ENCODE measurements at regions not wholly inside any gene's neighbourhood (a gene's known extent, or its start where the extent isn't known, plus 50 kb on each side); places are given as distances from the start of the nearest gene placed in this dataset.
A peak's percentile ranks its signal among the peaks of the same experiment; 100 is the strongest.

DNA sequence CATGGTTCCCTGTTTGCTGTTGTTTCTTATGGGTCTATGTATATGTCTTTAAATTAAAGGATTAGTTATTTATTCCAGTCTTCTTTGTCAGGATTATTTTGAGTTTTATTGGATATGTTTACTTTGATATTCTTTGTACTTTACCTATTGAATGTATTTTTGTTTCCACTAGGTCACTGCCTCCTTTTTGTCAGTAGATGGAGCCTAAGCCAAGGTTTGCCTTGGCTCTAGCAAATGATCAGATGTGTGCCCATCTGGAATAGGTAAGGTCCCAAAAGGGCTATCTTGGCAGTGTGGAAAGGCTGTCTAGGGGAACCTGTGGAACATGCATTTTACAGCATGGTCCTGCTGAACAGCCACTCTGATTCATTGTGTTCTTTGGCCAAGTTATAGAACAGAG is 337.3 kb upstream of the GHITM start:
- no peak for DNase-seq

DNA sequence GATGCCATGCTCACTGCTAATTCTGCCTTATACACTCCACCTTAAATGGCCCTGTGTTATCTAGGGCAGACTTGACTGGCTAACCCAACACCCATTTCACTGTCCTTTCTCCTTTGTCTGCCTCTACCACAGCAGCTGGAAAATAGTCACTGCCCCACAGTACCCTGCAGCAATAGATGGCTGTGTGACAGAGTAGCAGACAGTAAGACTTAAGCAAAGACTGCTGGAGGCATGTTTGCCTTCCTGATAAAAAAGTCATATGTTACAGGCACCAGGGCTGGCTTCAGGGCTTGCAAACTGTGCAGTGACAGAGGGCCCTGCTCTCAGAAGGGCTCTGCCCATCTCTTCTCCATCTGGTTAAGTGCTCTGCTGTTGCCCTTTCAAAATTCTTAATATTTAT is 332.6 kb upstream of the GHITM start:
- no peak for DNase-seq

DNA sequence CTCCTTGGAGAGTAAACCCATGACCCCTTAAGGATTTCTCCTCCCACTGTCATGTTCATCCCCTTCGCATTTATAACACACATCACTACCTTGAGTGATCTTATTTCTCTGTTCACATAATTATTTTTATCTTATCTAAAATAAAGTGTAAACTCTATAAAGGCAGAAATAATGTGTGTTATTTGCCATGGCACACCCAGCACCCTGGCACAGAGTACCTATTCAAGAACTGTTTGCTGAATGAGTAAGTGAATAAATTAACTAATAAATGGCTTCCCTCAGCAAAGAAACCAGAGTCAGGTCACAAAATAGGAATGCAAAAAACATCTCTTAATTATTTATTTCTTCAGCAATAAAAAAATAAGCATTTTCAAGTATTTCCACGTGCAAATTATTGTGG is 330.3 kb upstream of the GHITM start:
- no peak for DNase-seq

DNA sequence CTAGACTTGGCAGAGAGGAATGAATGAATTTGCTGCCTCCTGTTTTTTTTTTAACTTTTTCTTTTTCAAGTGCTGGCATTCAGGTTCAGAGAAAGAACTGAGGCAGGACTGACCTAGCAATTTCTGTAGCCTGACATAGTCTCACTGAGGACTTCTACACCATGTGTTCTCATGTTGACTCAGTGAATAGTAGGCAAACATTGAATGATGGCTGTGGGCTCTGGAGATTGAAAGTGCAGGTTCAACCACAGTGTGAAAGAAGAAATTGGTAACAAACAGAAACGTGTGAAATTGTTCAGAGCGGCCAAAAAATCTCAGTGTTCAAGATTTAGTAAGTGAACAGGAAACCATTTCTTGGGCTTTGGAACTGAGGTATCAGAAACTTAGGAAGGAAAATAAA is 322.4 kb upstream of the GHITM start:
- no peak for DNase-seq

DNA sequence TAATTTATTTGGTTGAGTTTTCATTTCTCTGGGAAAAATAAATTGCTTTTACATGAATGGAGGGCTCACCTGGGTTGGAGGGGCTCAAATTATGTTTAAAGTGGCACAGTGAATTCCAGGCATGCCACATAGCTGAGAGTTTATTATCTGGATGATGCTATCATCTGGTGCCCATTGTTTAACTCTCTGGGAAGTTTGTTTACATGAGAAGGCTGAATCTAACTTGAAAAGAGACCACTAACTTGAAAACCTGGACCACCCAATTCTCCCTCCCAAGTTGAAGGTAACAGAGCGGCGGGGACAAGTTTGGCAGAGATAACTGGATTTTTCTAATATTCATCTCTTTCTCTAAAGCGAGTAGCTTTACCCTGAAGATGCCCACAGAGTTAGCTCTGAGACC is 321.5 kb upstream of the GHITM start:
- DNase-seq: no peak

DNA sequence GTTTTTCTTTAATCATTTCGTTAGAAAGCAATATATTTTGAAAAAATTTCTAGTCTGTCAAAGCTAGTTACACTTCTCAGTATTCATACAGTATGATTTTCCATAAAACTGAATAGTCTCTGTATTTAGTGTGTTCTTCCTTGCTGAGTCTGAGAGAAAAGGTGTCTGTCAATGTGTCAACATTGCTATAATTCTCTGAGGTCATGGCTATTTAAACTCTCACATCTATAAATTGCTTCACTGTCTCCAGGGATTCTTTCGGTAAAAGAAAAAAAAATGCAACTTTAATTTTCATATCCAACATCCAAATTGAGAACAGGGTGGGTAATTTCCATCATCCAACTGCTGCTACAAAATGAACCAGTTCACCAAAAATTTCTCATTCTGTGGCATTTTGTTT is 319.7 kb upstream of the GHITM start:
- no peak for DNase-seq

DNA sequence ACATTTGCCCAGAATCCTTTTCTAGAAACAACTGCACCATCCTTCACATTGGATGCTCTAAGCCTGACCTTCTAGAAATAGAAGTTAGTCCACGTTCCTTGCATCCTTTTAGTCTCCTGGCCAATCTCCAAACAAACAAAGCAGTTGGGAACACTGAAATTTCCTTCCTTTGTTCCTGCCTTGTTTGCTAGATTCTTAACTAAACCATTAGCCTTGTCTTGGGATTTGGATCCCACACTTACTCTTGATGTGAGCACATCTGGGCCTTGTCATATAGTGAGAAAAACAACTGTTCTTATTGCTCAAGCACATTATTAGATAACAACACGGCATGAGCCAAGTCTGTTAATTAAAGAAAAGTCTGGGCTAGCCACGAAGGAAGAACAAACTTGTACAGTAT is 319.3 kb upstream of the GHITM start:
- DNase-seq: no peak

DNA sequence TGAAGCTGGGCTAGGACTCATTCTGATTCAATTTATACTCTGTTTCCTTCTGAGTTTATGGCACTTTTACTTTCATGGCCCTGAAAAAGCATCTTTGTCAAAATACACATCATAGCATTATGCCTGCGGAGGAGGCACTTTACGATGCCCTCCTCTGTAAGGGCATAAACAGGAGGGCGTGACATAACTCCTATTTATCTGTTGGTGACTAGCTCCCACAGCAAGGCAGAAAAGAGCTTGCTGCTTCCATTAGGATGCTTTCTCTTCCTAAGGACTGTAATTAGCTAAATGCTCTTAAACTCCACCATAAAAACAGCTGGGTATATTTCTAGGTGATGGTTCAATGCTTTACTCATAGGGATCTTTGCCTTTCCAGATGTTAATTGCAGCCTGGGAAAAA is 315.2 kb upstream of the GHITM start:
- DNase-seq: no peak

DNA sequence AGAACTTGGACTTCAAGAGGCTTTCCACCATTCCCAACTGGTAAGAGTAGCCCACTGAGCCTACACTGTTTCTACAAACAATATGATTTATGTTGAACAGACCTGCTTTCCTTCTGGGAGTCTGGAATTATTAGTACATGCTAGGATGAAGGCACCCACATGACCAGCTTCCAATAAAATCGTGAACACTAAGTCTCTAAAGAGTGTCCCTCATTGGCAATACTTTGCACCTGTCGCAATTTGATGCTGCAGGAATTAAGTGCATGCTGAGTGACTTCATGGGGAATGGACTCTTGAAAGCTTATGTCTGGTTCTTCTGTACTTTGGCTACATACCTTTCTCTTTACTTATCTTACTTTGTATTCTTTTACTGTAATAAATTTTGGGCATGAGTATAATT is 305.2 kb upstream of the GHITM start:
- DNase-seq: no peak

DNA sequence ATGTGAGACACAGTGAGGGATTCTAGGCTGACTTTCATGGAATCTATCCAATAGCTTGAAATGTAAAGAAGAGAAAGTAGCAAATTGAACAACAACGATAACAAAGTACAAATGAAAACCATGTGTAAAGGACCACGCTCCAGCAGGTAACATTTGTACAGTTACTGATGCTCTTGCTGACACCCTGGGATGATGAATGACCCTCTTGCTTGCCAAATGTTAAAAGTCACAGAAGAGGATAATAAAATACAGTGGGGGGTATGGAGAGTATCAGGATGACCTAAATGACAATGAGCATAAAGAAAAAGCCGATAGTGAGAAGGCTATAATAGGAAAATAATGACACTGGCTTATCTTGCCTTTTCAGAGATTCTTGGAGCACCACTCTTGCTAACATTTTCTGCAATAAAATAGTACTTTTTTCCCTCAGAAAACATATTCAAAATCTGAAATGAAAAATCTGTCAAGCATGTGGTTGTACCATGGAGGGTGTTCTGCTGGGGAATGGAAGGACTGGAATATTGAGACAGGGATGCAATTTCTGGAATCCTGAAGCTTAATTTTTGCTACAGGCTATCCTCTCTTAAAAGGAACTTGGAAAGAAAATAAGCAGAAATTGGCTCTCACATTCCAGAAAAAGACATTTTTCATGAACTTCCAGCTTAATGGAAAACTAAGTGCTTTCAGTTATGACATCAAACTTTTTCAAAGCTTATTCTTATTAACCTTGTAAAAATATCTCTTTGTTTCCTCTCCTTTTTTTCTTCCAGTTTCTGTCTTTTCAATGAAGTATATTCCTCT is 303.2 kb upstream of the GHITM start:
- no peak for DNase-seq

DNA sequence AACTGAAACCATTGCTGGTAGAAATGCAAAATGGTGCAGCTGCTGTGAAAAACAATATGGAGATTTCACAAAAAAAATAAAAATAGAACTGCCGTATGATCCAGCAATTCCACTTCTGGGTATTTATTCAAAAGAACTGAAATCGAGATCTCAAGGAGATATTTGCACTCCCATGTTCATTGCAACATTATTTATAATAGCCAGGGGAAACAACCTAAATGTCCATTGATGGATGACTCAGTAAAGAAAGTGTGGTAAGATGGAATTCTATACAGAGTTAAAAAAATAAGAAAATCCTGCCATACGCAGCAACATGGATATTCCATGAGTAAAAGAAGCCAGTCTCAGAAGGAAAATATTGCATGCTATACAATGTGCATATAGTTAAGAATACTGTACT is 290.6 kb upstream of the GHITM start:
- no peak for DNase-seq

DNA sequence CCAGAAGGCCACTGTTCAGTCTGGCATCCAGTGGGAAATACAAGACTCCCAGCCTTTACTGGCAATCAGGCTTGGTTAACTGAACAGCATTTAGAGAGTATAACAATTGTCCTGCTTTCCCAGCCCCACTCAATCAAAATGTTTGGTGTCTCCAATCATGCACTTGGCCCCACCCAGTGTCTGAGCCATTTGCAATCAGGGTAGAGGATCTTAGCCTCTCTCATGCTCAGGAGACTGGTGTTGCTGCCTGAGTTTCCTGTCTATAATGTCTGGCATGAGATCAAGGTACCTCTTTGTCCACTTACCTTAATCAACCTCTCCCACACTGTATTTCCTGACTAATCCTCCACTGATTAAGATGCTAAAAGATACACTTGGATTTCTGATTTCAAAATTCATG is 290.2 kb upstream of the GHITM start:
- DNase-seq: no peak

DNA sequence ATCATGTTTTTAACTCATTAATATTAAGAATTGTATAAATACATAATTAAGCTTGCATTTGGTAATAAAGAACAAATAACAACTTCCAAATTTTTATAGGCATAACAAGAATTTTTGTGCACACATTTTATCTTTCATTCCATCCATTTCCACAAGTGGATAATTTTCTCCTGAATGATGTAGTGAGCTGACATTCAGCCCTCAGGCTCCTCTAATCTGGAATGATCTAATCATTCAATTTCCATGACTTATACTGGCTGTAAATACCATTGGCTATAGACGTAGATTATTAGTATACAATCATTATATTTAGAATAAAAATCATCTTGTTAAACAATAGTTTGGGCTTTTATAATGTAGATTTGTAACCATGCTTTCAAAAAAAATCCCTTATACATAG is 287.2 kb upstream of the GHITM start:
- no peak for DNase-seq

DNA sequence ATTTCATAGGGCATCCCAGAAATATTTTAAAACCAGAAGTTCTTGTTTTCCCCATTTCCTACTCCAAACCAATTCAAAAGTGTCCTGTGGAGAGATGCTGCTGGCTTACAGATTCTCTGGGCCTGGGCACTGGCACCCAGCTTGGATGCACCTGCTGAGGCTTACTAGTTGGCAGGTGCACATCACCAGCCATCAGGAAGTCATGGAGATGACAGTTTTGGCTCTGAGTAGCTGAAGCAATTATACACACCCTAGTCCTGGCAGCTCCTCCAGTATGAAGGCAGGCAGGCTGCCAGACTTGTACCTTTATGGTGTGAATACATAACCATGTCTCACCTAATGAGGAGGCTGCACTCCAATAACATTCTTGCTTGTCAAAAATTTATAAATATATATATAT is 276.6 kb upstream of the GHITM start:
- DNase-seq: no peak

DNA sequence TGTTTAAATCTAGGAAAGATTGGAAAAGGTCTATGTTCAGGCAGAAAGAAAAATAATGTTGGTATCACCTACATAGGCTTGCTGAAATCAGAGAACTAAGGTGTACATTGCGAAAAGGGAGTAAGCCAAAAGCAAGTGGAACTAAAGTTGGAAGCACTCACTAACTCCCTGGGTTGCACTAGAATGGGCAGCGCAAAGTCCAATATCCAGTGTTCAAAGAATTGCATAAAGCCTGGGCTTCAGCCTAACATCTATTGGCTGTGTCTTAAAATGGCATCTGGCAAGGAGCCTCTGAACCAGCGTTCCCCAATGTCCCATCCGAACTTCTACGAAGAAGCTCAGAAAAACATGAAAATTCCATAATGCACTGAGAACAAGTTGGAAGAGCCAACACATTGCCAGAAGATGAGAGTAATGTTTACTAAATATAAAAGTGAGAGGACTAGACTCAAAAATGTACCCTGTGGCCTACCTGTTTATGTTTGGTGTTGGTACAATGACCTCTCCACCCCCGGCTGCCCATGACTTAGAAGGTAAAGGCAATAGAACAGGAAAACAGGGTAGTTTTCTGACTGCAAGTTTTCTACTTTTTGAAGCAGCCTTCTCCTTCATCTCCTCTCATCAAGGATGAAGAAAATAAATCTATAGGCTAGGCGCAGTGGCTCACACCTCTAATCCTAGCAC is 275.9 kb upstream of the GHITM start:
- DNase-seq: no peak

DNA sequence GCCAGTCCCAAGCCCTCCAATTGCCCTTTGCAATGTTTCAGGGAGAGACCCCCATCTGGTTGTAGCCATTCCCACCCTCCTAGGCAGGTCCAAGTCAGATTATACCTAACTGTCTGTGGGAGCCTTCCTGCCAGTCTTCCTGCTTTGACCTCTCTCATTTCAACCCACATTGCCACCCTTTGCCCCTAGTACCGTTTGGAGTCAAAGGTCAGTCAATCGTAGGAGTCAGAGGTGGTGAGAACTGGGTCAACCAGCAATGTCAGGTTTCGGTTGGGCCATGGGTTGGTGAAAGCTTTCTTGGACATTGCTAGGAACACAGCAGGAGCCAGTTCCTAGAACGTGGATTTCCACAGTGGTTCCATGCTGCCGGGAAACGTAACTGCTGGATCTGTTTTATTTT is 269.4 kb upstream of the GHITM start:
- no peak for DNase-seq

DNA sequence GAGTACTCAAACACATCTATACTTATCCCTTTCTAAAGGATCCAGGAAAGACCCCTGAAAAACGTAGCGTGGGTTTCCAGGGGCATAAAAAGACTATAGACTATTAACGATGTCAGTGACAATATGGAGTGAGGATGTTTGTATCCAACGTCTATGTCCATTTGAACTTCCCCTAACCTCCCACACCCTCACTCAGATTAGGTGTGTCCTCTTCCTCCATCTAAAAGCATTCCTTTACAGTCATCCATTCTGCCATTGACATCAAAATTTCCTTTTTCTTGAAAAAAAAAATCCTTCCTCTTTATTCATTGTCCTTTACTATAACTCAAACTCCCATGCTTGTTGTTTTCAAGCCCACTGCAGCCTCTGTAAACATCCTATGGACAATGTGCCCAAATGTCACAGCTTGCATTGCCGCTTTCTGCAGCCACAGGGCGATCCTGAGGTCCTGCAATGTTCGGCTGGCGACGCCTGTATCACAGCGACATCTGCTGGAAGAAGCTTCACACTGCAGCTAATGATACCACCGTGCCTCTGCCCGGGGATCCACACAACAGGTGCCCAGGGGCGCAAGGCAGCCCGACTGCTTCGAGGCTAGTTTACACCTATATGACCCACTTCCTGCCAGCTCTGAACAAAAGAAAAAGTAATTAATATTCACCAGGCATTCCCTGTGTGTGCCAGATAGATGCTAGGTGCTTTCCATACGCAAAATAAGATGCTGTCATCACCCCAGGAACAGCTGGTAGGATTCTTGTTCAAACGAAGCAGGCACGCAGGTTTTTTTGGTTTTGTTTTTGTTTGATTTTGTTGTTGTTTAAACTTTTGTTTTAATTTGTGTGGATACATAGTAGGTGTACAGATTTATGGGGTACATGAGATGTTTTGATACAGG is 267.9 kb upstream of the GHITM start:
- DNase-seq: peak; percentile 55

DNA sequence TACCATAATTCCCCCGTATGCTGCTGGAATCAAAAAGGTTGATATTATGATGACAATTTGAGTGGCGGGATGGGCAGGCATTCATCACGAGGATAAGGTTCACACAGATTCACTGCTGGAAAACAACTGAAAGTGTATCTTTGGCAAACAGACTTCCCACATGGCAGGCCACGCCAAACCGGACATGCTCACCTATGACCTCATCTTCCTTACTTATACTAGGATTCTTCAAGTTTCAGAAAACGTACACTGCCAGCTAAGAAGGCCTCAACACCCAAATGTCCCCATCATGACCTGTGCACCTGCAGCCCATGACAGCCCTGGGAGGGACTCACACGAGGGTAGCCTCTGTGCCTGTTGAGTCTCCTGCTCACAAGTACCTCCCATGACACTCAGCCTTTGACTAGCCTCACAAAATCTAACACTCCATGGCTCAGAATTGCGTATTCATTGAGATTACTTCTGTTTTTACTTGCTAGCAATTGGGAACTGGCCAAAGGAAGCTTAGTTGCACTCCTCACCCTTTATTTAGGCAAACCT is 259.0 kb upstream of the GHITM start:
- no peak for DNase-seq

DNA sequence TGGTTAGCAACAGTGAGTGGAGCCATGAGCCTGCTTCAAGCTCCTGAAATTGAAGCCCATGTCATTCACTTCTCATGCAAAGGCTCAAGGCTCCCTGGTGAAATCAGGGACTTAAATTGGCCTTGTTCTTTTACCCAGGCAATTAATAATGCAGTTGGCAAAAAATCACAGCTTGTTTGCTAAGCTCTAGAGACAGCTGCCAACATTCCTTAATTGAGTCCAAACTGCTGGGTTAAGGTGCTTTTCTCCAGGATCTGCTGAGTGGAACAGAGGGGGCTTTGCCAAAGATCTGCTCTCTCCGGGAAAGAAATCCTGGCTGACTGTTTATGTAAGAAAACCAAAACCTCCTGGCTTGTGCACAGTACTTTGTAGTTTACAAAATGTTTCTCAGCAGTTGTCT is 257.6 kb upstream of the GHITM start:
- DNase-seq: no peak

DNA sequence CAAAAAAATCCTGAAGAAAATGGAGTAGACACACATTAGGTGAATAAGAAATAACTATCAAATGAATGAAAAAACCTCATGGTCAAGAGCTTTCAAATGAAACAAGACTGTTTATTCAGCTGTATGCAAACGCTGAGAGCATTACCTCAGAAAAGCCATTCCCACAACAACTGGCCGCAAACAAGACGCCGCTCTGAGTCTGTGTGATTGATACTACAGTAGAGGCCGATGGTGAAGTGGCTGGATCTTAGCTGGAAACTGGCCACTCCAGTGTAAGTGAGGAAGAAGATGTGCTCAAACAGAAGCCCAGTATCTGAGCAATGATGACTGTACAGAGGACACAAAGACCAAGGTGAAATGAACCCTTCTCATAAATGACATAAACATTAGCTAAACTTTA is 252.4 kb upstream of the GHITM start:
- no peak for DNase-seq

DNA sequence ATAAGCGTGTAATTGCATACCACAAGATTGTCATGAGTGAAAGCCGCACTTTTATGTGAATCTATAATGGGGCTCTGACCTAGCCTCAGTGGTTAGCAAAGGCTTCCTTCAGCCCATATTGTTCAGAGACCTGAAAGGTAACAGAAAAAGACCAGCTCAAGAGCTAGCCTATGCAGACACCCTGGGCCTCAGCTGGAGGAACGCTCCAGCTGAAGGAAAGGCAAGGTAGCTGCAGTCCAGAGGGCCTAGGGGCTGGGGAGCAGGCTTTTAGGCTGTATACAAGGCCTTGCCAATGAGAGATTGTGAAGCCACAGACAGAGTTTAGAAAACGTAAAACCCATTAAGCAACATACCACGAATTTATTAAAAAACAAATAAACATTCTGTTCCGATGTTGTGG is 246.6 kb upstream of the GHITM start:
- DNase-seq: no peak

DNA sequence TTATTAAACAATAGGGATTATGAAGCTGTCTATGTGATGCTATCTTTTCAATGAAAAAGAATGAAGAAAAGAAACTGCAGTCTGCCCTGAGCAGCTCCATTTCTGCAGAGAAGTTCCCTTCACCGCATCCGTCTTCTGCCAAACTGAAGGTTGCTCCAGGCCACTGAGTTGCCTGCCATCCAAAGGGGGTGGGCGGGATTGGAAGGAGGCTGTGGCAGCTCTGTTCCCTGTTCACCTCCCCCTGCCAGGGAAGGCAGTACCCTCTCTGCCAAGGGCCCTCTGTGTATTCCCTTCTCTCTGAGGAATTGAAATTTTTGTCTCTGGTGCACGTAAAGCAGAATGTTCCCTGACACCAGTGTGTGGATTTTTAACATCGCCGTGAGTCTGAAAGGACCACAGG is 243.1 kb upstream of the GHITM start:
- no peak for DNase-seq

DNA sequence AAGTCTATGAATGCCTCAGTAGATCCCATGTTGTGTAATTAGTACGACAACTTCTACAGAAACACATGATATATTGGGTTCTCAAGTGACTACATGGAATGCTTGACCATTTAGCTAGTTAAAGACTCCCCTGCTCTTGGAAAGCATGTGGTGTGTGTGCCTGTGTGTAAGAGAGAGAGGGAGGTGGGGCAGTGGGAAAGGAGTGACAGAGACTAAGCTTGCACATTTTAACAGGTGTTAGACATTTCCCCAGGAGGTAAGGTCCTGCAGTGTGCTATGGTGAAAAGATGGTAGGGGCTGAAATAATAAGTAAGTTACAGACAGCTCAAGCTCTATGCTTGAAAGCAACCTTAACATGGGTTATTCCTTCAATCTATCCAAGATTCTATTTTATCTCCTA is 241.7 kb upstream of the GHITM start:
- no peak for DNase-seq

DNA sequence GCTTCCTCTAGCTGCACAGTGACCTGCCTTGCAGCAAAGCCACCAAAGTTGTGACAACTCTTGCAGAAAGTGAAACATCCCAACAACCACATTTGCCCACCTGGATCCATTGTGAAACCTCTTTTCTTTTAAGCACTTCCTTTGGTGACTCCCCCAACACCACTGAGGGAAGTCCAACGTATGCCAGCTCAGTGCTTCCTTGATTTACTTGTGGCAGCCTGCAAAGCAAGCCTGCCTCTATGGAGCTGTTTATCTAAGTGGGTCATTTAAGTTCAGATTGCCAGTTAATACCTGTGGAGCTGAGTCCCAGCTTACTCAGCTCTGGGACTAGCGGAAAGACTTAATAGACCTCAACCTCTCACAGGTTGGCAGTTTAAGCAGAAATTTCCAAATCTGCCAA is 230.8 kb upstream of the GHITM start:
- no peak for DNase-seq
